Loucy (cell line): ENCODE measurements at regions not wholly inside any gene's neighbourhood (a gene's known extent, or its start where the extent isn't known, plus 50 kb on each side); places are given as distances from the start of the nearest gene placed in this dataset.

Experiments used
- CTCF ChIP-seq: fragments of 200-600 bp; sonication (generic); conservative IDR thresholded peaks from 2 replicates; pipeline ENCODE4 v1.5.1; 2014; ENCODE audit warnings: mild to moderate bottlenecking, antibody characterized with exemption, low read length
- EZH2phosphoT487 ChIP-seq: fragments of 200-600 bp; IDR thresholded peaks from 2 replicates; pipeline ENCODE4 v1.6.1; 2018; ENCODE audit warnings: antibody characterized with exemption, mild to moderate bottlenecking, moderate library complexity, borderline replicate concordance

- no peak for TF ChIP-seq CTCF
- TF ChIP-seq EZH2phosphoT487, result no peak
These were observed 294.7 kb downstream of the PLK2 start for GRCh38 chr5:58165152-58165551.
